Activated CD8-positive, alpha-beta T cell treated with anti-CD3 and anti-CD28 coated beads, Interleukin-2, amount 10 ng/mL, durations not matched to agents 7 days and 5 days (primary cell): ENCODE measurements at regions not wholly inside any gene's neighbourhood (a gene's known extent, or its start where the extent isn't known, plus 50 kb on each side); places are given as distances from the start of the nearest gene placed in this dataset.
"Not testable (repeated sequence)": the region's sequence is repeated elsewhere in the genome, so short reads cannot be mapped to it uniquely, and the experiment has no call there.

Experiments
- ATAC-seq: fragments of 150-1000 bp; cut with Tn5 transposase; one replicate; pipeline ENCODE4 v1.10.0; 2021; ENCODE audit warnings: moderate library complexity
- CTCF ChIA-PET: fragments of 350-600 bp; sonication (Branson Sonifier 250); formaldehyde crosslinking; loops from one replicate; lab custom pipeline; 2021; ENCODE audit warnings: antibody characterized with exemption; lab: Charles Lee
- POLR2A ChIA-PET: fragments of 350-600 bp; sonication (Branson Sonifier 250); formaldehyde crosslinking; loops from one replicate; lab custom pipeline; 2021; ENCODE audit warnings: antibody characterized with exemption; lab: Charles Lee
- DNase-seq: peaks from one replicate; pipeline ENCODE4 v3.0.0-alpha.2; 2020
- H3K27ac Mint-ChIP-seq: one replicate; pipeline ENCODE4 v1.8.0; 2021; ENCODE audit warnings: mild to moderate bottlenecking, mixed read lengths
- H3K27me3 Mint-ChIP-seq: one replicate; pipeline ENCODE4 v1.8.0; 2021; ENCODE audit warnings: low read depth, mixed read lengths
- H3K36me3 Mint-ChIP-seq: one replicate; pipeline ENCODE4 v1.8.0; 2021; ENCODE audit warnings: low read depth, mixed read lengths
- H3K4me1 Mint-ChIP-seq: one replicate; pipeline ENCODE4 v1.8.0; 2021; ENCODE audit warnings: low read depth, mixed read lengths
- H3K4me3 Mint-ChIP-seq: one replicate; pipeline ENCODE4 v1.8.0; 2021; ENCODE audit warnings: mild to moderate bottlenecking, mixed read lengths
- H3K9me3 Mint-ChIP-seq: one replicate; pipeline ENCODE4 v1.8.0; 2022; ENCODE audit warnings: mixed read lengths; ENCODE audit not compliant: insufficient read depth

GRCh38 chr22:48727454-48728058, 1100.1 kb downstream of the BRD1 start:
- no peak for ATAC-seq
- no peaks in the 10 kb centered on the region for H3K4me1 Mint-ChIP-seq
- DNase-seq: no peak
- no peak overlapping the region for H3K27ac Mint-ChIP-seq
- ChIA-PET CTCF (no interaction called here), POLR2A (no interaction called here)
- no peaks in the 10 kb centered on the region for H3K27me3 Mint-ChIP-seq
- H3K9me3 Mint-ChIP-seq: peaks cover 5% of the 10 kb centered on the region
- no peak overlapping the region for H3K4me3 Mint-ChIP-seq
- no peaks in the 10 kb centered on the region for H3K36me3 Mint-ChIP-seq

GRCh38 chr22:48724899-48725298, 1102.8 kb downstream of the BRD1 start:
- Mint-ChIP-seq H3K36me3 (no peaks in the 10 kb centered on the region), H3K4me1 (no peaks in the 10 kb centered on the region), H3K27me3 (no peaks in the 10 kb centered on the region), H3K27ac (no peak overlapping the region), H3K4me3 (no peak overlapping the region), H3K9me3 (peaks cover 5% of the 10 kb centered on the region)
- ATAC-seq: no peak
- no peak for DNase-seq
- POLR2A ChIA-PET: no interaction called here
- CTCF ChIA-PET: no interaction called here

GRCh38 chr22:48722661-48723060, 1105.0 kb downstream of the BRD1 start:
- Mint-ChIP-seq H3K27me3 (no peaks in the 10 kb centered on the region), H3K4me3 (no peak overlapping the region), H3K27ac (no peak overlapping the region), H3K4me1 (peaks cover 7% of the 10 kb centered on the region), H3K36me3 (no peaks in the 10 kb centered on the region), H3K9me3 (peaks cover 4% of the 10 kb centered on the region)
- DNase-seq (no peak), ATAC-seq (no peak)
- CTCF ChIA-PET: no interaction called here
- POLR2A ChIA-PET: no interaction called here

- no peak for ATAC-seq
- ChIA-PET CTCF (no interaction called here), POLR2A (interaction anchor here (0.6 kb wide), 1 partner anchor 41 kb away, joined by 3 read pairs; no protein-coding TSS in a partner anchor)
These were observed 1106.3 kb downstream of the BRD1 start for GRCh38 chr22:48721395-48721669.

GRCh38 chr22:48720662-48721394, 1106.8 kb downstream of the BRD1 start:
- ATAC-seq (no peak), DNase-seq (no peak)
- Mint-ChIP-seq H3K4me3 (no peak overlapping the region), H3K36me3 (no peaks in the 10 kb centered on the region), H3K4me1 (peaks cover 7% of the 10 kb centered on the region), H3K27me3 (no peaks in the 10 kb centered on the region), H3K9me3 (peaks cover 4% of the 10 kb centered on the region), H3K27ac (no peak overlapping the region)
- CTCF ChIA-PET: no interaction called here
- POLR2A ChIA-PET: interaction anchor here (0.6 kb wide), 1 partner anchor 40 kb away, joined by 3 read pairs; no protein-coding TSS in a partner anchor

More at GRCh38 chr22:48721395-48721669, 1106.3 kb downstream of the BRD1 start:
- H3K4me1 Mint-ChIP-seq: peaks cover 7% of the 10 kb centered on the region
- H3K36me3 Mint-ChIP-seq: no peaks in the 10 kb centered on the region
- no peak overlapping the region for H3K4me3 Mint-ChIP-seq
- DNase-seq: no peak
- H3K9me3 Mint-ChIP-seq: peaks cover 4% of the 10 kb centered on the region
- no peak overlapping the region for H3K27ac Mint-ChIP-seq
- no peaks in the 10 kb centered on the region for H3K27me3 Mint-ChIP-seq

- H3K27ac Mint-ChIP-seq: no peak overlapping the region
- H3K27me3 Mint-ChIP-seq: no peaks in the 10 kb centered on the region
- no peaks in the 10 kb centered on the region for H3K36me3 Mint-ChIP-seq
- H3K9me3 Mint-ChIP-seq: peaks cover 4% of the 10 kb centered on the region
- no peak for ATAC-seq
- ChIA-PET POLR2A (no interaction called here), CTCF (no interaction called here)
- DNase-seq: no peak
- no peak overlapping the region for H3K4me3 Mint-ChIP-seq
- H3K4me1 Mint-ChIP-seq: peaks cover 7% of the 10 kb centered on the region
These were observed 1107.6 kb downstream of the BRD1 start for GRCh38 chr22:48719978-48720661.

- ChIA-PET POLR2A (no interaction called here), CTCF (no interaction called here)
- ATAC-seq (no peak), DNase-seq (no peak)
- Mint-ChIP-seq H3K27me3 (no peaks in the 10 kb centered on the region), H3K4me3 (no peak overlapping the region), H3K4me1 (peaks cover 7% of the 10 kb centered on the region), H3K36me3 (no peaks in the 10 kb centered on the region), H3K27ac (no peak overlapping the region), H3K9me3 (peaks cover 4% of the 10 kb centered on the region)
These were observed 1108.7 kb downstream of the BRD1 start for GRCh38 chr22:48718818-48719500.

GRCh38 chr22:48717883-48718817, 1109.5 kb downstream of the BRD1 start:
- ATAC-seq (peak; percentile 27), DNase-seq (peak; percentile 35)
- ChIA-PET CTCF (no interaction called here), POLR2A (no interaction called here)
- no peaks in the 10 kb centered on the region for H3K36me3 Mint-ChIP-seq
- H3K4me3 Mint-ChIP-seq: no peak overlapping the region
- H3K27ac Mint-ChIP-seq: no peak overlapping the region
- H3K27me3 Mint-ChIP-seq: no peaks in the 10 kb centered on the region
- peaks cover 7% of the 10 kb centered on the region for H3K4me1 Mint-ChIP-seq
- H3K9me3 Mint-ChIP-seq: peaks cover 4% of the 10 kb centered on the region

- no peak overlapping the region for H3K4me3 Mint-ChIP-seq
- ATAC-seq (no peak), DNase-seq (no peak)
- POLR2A ChIA-PET: no interaction called here
- H3K27ac Mint-ChIP-seq: no peak overlapping the region
- H3K27me3 Mint-ChIP-seq: no peaks in the 10 kb centered on the region
- H3K36me3 Mint-ChIP-seq: no peaks in the 10 kb centered on the region
- CTCF ChIA-PET: no interaction called here
- peaks cover 4% of the 10 kb centered on the region for H3K9me3 Mint-ChIP-seq
- peaks cover 7% of the 10 kb centered on the region for H3K4me1 Mint-ChIP-seq
These were observed 1110.4 kb downstream of the BRD1 start for GRCh38 chr22:48717076-48717810.

GRCh38 chr22:48716154-48716553, 1111.5 kb downstream of the BRD1 start:
- H3K36me3 Mint-ChIP-seq, CTCF ChIA-PET, DNase-seq, H3K4me3 Mint-ChIP-seq, POLR2A ChIA-PET, H3K9me3 Mint-ChIP-seq, H3K27me3 Mint-ChIP-seq, H3K4me1 Mint-ChIP-seq, ATAC-seq, H3K27ac Mint-ChIP-seq: not testable (repeated sequence)

- ChIA-PET CTCF (no interaction called here), POLR2A (no interaction called here)
- peaks cover 7% of the 10 kb centered on the region for H3K4me1 Mint-ChIP-seq
- no peak overlapping the region for H3K27ac Mint-ChIP-seq
- H3K4me3 Mint-ChIP-seq: no peak overlapping the region
- no peaks in the 10 kb centered on the region for H3K27me3 Mint-ChIP-seq
- no peak for ATAC-seq
- no peaks in the 10 kb centered on the region for H3K36me3 Mint-ChIP-seq
- H3K9me3 Mint-ChIP-seq: peaks cover 4% of the 10 kb centered on the region
- no peak for DNase-seq
These were observed 1112.2 kb downstream of the BRD1 start for GRCh38 chr22:48715511-48715910.
